NCI-H2227 treated with DMSO at 0.1 percent for 48 hours (cell line): ENCODE measurements at regions not wholly inside any gene's neighbourhood (a gene's known extent, or its start where the extent isn't known, plus 50 kb on each side); places are given as distances from the start of the nearest gene placed in this dataset.

ENCODE experiments used
- DNase-seq: peaks from one replicate; lab custom pipeline; 2025; lab: John Stamatoyannopoulos, UW

DNA sequence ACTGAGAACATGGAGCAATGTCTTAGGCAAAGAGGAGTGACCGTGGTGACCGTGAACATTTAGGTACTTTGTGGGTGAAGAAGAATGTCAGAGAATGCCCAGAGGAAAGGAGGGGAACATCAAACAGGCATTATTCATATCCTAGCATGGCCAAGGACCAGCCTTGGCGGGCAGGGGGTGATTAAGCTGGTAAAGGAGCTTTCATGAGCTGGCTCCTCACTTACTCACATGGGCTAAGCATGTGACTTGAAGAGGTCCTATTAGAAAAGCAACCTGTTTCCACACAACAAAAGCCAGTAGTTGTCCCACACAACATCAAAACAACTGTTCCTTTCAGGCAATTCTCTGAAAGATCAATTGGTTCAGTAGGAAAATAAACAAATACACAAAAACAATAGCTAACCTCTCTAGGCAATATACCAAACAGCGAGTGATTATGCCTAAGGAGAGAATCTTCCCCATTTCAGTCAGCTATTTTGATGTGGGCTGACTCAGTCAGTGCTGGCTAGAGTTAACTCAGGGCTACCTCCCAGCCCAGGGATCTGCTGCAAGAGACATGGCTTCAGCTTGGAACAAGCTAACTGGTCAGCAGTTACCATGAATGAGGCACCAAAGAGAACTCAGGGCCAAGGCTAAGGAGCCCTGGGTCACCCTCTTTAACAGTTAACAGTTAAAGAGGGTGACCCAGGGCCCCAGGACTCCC is 283.5 kb downstream of the ARHGAP12 start:
- no peak for DNase-seq

DNA sequence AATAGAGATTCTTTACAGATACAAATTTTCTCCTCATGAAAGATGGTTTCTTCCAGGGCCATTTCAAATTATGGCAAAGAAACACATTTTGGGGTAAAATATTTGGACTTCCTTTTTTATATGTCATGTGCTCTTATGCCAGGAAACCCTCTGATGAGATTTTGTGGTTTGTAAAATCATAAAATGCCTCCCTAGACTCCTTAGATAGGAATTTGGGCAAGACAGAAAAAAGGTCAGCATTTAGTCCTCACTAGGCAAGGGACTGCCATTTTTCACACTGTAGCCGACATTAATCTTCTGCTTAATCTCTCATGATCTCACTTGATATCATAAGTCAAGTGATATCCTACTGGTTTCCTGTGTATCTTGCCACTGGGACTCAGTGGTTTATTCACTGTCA is 286.4 kb downstream of the ARHGAP12 start:
- DNase-seq = no peak

DNA sequence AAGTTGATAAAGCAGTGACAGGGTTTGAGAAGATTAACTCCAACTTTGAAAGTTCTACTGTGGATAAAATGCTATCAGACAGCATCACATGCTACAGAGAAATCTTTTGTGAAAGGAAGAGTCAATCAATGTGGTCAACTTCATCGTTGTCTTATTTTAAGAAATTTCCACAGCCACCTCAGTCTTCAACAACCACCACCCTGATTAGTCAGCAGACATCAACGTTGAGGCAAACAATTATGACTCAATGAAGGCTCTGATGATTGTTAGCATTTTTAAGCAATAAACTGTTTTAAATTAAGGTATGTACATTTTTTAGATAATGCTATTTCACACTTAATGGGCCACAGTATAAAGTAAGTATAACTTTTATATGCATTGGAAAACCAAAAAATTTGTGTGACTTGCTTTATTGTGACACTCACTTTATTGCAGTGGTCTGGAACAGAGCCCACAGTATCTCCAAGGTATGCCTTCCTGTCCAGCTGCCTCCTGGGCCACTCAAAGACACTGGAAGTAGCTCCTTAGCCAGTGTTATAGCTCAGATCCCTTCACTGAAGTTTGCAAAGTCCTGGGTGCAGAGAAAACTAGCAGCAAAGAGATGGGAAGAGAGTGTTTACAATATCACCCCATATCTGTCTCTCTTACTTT is 293.1 kb downstream of the ARHGAP12 start:
- DNase-seq = no peak

DNA sequence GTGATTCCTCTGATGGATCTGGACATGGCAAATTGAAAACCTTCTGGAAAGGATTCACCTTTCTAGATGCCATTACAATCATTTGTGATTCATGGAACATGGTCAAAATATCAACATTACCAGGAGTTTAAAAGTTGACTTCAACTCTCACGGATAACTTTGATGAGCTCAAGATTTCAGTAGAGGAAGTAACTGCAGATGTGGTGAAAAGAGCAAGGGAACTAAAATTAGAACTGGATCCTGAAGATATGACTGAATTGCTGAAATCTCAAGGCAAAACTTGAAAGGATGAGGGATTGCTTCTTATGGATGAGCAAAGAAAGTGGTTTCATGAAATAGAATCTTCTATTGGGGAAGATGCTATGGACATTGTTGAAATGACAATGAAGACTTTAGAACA is 293.6 kb downstream of the ARHGAP12 start:
- DNase-seq = no peak

DNA sequence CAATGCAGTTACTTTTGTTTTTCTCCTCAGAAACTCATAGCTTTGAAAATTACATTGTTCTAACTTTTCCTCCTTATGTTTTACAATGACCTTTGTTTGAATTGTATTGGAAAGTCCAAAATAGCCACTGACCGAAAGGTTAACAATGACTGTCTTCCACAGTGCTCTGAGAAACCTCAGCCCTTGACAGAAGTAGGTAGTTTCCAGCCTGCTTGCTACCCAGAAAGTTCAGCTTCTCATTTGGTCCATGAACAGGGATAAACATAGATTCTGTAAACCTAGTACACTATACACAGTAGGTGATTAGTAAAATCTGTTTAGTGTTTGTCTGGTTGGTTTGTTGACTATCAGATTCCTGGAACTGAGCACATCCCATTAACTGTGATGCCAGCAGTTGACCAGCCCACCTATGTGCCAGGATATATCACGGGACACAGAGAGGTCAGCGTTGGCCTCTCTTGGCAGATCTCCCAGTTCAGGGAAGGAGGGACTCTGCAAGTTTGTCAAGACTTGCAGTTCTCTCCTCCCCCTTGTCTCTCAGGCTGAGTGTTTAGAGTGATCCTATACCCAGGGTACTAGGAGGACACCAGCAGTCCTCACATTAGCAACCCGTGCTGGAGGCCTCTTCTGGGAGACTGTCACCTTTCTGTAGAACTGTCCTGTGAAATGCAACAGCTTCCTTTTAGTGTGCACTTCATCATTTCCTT is 297.6 kb downstream of the ARHGAP12 start:
- no peak for DNase-seq

DNA sequence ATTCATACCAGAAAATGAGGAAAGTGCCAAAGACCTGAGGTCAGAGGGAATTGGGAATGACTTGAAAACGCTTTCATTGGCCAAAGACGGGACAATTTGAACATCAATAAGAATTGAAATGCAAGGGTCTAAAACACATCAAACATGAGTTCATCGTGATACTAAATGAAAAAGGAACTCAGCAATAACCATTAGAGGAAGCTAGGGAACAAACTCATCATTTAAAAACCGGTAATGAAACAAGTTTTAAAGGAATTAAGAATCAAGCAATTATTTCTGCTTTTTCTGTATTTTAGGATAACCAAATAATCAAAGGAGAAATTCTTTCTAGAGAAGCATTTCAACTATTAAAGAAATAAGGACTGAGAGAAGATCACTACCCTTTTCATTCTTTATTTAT is 303.1 kb downstream of the ARHGAP12 start:
- DNase-seq = no peak

DNA sequence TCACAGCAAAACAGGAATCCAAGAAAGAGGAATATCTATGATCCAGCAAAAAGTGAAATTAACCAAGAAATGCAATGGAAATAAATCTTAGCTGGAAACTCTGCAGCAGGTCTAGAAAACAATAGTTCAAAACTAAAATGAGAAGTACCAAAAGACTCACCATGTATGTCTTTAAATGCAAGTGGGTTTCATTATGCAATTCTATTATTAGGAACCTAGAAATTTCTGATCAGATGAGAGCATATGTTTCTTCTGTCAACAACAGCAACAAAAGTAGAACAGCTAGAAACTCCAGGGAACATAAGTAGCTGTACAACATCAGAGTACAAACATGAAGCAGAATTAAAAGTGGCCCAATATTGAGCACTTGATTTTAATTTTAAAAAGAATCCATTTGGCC is 304.0 kb downstream of the ARHGAP12 start:
- no peak for DNase-seq

DNA sequence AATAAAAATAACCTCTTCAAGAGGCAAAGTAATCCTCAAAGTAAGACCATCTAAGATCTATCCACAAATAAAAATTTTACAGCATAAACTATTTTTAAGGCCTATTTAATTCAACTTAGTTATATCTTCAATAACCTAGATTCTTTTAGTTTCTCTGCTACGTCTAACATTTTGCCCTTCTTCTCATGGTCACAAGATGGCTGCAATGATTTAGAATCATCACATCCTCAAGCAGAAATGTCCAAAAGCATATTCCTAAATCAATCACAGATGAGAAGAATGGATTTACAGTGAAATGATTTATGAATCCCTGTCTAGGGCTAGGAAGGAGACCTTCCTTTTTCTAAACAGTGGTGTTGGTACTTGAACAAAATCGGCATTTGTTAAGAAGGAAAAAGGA is 304.7 kb downstream of the ARHGAP12 start:
- no peak for DNase-seq

DNA sequence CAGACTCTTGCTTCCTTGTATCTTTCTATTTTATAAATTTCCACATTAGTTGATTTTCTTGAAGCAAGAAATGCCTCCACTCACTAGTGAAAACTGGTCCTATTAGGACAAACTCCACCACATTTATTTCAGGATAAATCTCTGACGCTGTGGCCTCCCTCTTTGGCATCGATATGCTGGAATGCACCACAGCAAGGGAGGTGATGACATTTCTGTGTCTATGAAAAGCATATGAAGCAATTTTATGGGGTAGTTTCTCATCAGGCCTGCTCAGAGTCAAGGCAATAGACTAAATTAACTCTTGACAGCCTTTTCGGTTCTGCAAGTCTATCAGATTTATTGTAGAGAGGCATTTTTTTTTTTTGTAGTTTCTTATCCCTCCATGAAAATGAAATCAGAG is 304.4 kb downstream of the ZEB1 start:
- no peak for DNase-seq

DNA sequence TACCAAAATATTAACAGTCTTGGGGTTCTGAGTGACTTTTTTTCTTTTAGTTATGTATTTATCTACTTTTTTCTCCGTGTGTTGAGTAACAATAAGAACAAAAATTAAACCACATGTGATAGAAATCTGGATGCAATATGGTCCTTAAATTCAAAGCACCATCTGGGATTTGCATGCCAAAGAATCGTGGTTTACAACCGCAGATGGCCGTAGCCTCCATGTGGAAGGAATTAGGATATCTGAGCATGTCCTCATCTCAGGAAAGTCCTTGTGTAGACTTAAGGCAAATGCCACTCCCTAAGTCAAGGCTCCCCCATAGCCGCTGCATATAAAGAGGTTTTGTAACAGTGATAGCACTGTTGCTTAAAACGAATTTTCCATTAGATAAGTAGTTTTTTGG is 304.0 kb downstream of the ZEB1 start:
- no peak for DNase-seq

DNA sequence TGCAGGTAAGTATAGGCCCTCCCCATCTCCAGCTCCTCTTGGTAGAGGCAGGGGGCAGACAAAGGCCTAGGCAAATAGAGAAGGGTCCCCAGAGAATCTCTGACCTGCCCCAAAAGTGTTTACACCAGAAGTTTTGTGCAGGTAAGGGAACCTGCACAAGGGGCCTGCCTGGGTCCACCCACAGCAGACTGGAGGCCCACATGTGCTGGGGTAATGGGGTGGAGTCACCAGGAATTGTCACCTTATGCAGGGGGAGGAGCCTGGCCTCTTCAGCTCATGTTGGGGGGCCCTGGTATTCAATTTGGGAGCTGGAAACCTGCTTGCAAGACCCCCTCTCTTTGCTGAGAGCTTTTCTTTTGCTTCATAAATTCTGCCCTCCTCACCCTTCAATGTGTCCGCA is 302.7 kb downstream of the ZEB1 start:
- DNase-seq = no peak

DNA sequence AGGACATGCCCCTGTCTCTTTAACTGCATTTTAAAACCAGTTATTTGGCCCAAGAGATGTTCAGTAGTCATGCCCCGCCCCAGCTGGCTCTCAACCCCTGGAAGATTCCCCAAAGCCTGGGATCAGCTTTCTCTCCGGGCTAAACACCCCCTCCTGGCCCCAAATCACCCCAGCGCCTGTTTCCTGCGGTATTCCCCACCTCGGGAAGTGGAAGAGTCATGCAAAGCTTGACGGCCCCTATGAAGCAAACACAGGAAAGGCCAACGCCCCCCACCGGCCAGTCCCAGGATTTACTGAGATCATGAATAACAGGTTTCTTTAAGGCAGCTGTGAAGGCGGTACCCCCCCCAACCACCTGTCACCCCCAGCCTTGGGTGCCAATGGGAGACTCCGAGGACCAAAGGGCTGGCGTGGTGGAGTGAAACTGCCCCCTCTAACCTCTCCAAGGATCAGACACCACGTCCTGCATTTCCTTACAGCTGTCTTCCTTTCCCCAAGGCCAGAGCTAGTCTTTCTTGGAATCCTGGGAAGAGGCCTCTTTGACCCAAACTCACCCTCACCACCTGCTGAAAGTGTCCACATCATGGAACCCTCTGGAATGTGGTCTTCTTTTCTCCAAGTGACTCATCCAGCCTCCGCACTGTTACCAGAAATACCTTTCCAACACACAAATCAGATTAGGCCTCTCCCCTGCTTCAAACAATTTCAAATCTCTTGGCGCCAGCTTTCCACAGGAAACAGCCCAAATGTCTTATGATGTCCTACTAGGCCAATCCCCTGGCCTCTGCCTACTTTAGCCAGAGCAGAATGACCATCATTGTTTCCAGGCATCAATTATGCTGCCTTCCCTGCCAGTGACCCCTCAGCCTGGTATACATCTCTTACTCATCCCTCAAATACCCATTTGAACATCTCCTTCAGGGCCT is 301.5 kb downstream of the ZEB1 start:
- no peak for DNase-seq

DNA sequence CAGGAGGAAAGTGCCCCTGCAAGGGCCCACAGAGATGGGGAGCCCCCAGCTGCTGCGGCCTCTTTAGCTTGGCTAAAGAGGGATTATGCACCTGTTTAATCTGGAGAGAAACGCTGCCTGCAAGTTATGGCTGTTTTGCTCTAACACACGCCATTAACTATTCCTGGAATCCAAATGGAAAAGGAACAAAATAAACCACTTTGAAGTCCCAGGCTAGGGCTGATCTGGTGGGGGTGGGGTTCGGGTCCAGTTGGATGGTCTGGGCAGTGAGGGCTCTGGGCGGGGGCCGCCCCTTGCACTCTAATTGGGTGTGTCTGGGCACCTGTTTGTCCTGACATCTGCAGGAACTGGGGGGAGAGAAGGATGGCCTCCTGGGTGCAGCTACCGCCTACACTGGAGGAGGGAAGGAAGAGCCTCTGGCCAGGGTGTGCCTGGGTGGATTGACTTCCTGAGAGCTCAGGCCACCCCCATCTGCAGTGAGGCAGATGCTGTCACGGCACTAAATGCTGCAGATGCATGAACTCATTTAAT is 300.6 kb downstream of the ZEB1 start:
- DNase-seq = no peak

DNA sequence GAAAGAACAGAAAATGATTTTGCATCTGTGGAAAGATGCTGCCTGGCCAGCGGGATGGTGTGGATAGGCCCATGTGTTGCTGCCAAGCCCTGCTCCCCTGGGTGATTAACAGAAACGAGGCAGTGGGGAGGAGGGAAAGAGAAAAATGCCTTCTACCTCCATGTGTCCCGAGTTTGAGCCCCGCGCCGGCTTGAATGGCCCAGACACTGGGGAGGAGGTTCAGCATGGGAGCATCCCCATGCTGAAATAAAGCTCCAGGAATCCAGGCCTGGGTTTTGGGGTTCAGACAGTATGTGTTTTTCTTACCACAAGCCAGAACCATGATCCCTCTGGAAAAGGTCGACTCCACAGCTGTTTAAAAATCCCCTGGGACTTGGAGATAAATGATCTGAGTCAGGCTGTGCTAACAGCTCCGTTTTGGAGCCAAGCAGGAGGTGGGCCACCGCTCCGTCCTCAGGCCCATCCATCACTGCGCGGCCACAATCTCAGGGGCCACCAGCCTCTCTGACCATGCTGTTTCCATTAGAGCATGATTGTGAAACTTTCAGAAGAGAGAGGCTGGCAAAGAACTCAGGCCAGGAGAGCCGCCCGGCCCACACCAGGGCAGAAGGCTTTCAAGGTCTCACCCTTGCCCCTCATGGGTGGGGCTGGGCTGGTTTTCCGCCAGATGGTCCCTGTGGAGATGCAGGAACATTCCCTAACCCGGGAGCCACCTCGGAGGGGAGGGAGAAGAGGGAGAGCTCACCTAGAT is 299.7 kb downstream of the ZEB1 start:
- DNase-seq = no peak

DNA sequence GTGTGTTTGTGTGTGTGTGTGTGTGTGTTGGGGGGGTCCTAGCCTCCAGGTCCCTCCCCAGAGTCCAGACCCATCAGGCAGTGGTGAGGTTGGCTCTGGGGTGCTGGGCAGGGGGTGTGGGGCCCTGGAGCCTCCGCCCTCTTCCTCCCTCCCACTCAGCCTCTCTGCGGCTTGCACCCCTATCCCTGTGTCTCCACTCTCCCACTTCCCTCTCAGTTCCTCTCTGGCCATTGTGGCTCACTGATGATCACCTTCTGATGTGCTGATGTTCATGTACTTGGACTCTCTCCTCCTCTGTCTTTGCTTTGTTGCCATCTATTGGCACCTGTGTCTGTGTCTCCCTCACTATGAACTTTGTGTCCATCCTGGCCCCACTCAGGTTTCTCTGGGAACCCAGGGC is 298.7 kb downstream of the ZEB1 start:
- no peak for DNase-seq

DNA sequence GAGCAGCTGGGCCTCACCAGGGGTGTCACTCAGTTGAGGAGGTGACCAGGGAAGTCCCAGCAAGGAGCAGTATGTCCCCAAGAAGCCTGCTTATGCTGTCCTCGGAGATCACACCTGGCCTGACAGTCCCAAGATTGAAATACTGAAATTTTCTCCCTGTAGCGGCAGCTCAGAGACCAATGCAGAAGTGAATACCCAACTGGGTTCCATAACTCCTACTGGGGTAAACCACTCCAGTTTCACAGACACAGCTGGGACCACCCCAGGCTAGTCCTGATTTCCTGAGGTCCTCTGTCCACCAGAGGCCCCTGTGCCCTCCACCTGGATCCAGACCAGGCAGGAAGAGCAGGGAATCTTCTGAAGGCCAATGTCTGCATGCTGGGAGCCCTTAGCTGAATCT is 298.1 kb downstream of the ZEB1 start:
- no peak for DNase-seq

DNA sequence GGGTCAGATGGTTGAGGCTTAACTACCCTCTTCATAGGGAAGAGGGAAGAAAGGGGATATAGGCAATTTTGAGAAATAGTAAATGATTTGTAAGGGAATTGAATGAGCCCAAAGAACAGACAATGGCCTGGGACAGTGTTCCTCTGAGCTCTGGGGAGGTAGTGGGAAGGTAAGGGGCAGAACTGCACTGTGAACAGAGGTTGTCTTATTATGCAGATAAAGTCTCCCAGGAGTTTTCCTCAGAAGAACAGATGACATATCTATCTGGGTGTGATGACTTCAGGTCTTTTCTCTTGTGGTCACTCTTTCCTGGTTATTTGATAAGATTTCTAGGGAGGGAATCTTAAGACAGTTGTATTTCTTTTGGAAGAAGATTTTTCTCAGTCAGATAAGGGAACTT is 296.1 kb downstream of the ZEB1 start:
- DNase-seq = no peak

DNA sequence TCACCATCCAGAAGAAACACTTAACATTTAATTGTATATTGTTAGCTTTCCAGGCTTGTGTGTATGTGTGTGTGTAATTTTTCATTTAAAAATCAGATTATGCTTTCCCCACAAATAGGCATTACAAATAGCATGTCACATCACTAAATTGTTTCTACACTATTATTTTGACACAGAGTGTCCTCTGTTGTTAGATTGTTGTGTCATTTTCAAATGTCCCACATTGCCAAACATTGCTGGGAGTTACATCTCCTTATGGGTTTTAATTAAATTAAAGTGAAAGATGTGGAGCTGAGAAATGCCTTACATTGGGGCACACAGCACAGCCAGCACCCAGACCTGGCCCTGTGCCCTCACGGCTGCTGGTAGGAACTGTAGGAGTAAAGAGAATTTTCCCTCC is 295.6 kb downstream of the ZEB1 start:
- DNase-seq = no peak

DNA sequence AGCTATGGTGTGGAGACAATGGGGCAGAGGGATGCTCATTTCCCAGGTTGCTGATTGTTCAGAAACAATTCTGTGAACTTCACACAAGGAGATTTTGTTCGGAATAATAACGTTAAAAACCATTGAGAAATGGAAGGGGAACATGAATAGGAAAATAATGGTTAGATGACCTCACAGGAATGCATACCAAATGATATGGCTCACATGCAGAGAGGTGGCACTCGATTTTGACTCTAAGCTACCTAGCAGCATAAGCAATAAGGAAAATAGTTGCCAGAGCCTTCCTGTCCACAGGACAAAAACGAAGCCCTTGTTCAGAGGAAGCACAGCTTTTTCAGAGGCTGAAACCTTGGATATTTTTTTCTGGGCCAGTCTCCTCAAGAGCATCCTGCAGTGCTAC is 293.1 kb downstream of the ZEB1 start:
- DNase-seq = no peak

DNA sequence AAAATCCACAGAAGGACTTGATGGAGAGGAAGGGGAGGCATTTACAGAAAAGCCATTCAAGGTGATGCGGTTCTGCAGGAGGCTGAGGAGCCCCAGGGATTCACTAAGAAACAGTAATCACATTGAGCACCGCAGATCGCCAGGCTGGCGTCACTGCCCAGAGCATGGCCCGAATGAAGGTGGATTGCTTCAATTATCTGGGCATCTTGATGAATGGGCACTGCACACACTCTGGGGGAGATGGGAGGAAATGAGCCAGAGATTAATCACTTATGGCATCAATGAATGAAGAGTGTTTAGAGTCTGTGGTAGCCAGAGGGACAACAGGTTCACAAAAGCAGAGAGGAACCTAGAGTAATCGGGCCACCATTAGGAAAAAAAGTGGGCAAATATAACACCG is 292.1 kb downstream of the ZEB1 start:
- DNase-seq = no peak

DNA sequence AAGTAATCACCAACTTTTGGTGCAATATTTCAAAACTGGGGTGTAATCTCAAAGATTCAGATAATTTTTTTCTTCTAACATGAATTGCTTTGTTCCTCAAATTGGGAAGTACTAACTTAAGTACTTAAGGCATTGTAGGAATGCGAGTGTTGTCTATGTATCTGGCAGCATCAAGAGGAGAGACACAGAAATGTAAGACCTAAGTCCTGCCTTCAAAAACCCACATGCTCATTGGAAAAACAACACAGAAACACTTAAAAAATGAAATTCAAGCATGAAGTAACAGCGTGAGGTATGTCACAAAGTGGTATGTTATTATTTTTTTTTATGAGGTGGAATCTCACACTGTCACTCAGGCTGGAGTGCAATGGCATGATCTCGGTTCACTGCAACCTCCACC is 288.5 kb downstream of the ZEB1 start:
- DNase-seq = no peak
